GM10266 (cell line): ENCODE measurements at regions not wholly inside any gene's neighbourhood (a gene's known extent, or its start where the extent isn't known, plus 50 kb on each side); places are given as distances from the start of the nearest gene placed in this dataset.

Experiments
- DNase-seq: peaks from one replicate; pipeline ENCODE4 v3.0.0; 2012; ENCODE audit errors: extremely low spot score
- CTCF ChIP-seq: IDR thresholded peaks from 2 replicates; pipeline ENCODE4 v1.5.1; 2012; ENCODE audit warnings: mild to moderate bottlenecking, low read depth; ENCODE audit not compliant: control insufficient read depth, insufficient read depth; ENCODE audit errors: missing control alignments

GRCh38 chr10:128418819-128419218 lies 292.6 kb upstream of the MKI67 start:
- no peak for DNase-seq
- TF ChIP-seq CTCF, result no peak

- TF ChIP-seq CTCF, result no peak
- no peak for DNase-seq
Observed at GRCh38 chr10:128419466-128420019, 293.3 kb upstream of the MKI67 start.

- no peak for TF ChIP-seq CTCF
- DNase-seq, result no peak
Observed at GRCh38 chr10:128420623-128421022, 294.4 kb upstream of the MKI67 start.

- DNase-seq, result no peak
- TF ChIP-seq CTCF, result no peak
Observed at GRCh38 chr10:128421371-128422160, 295.3 kb upstream of the MKI67 start.

- DNase-seq, result no peak
- no peak for TF ChIP-seq CTCF
Observed at GRCh38 chr10:128422190-128422589, 296.0 kb upstream of the MKI67 start.

GRCh38 chr10:128422999-128423398 lies 296.8 kb upstream of the MKI67 start:
- no peak for TF ChIP-seq CTCF
- no peak for DNase-seq

GRCh38 chr10:128429321-128429720 lies 303.1 kb upstream of the MKI67 start:
- TF ChIP-seq CTCF, result no peak
- no peak for DNase-seq
